Dermis blood vessel endothelial cell (primary cell): ENCODE measurements at regions not wholly inside any gene's neighbourhood (a gene's known extent, or its start where the extent isn't known, plus 50 kb on each side); places are given as distances from the start of the nearest gene placed in this dataset.
"Not testable (repeated sequence)": the region's sequence is repeated elsewhere in the genome, so short reads cannot be mapped to it uniquely, and the experiment has no call there.

ENCODE experiments used
- DNase-seq: peaks from one replicate; pipeline ENCODE4 v3.0.0; 2010

GRCh38 chr17:26731005-26731921 lies 562.7 kb upstream of the WSB1 start:
- DNase-seq, result no peak

GRCh38 chr17:26731926-26732325 lies 562.0 kb upstream of the WSB1 start:
- not testable (repeated sequence) for DNase-seq

- not testable (repeated sequence) for DNase-seq
These were observed 559.1 kb upstream of the WSB1 start for GRCh38 chr17:26734775-26735174.

- not testable (repeated sequence) for DNase-seq
These were observed 557.9 kb upstream of the WSB1 start for GRCh38 chr17:26735977-26736376.

- DNase-seq, result no peak
These were observed 527.8 kb upstream of the WSB1 start for GRCh38 chr17:26765860-26766709.

- no peak for DNase-seq
These were observed 527.2 kb upstream of the WSB1 start for GRCh38 chr17:26766743-26767142.

- DNase-seq, result no peak
These were observed 520.4 kb upstream of the WSB1 start for GRCh38 chr17:26773189-26774188.

- no peak for DNase-seq
These were observed 519.4 kb upstream of the WSB1 start for GRCh38 chr17:26774291-26775218.

GRCh38 chr17:26775219-26775822 lies 518.6 kb upstream of the WSB1 start:
- DNase-seq, result no peak

- DNase-seq, result not testable (repeated sequence)
These were observed 513.6 kb upstream of the WSB1 start for GRCh38 chr17:26780187-26780814.

GRCh38 chr17:26782153-26782552 lies 511.8 kb upstream of the WSB1 start:
- no peak for DNase-seq

- peak; percentile 43 for DNase-seq
These were observed 501.4 kb upstream of the WSB1 start for GRCh38 chr17:26792486-26792885.

- DNase-seq, result no peak
These were observed 486.9 kb upstream of the WSB1 start for GRCh38 chr17:26807024-26807423.

GRCh38 chr17:26809033-26809432 lies 484.9 kb upstream of the WSB1 start:
- peak; percentile 27 for DNase-seq

GRCh38 chr17:26818736-26819135 lies 475.2 kb upstream of the WSB1 start:
- peak; percentile 23 for DNase-seq
